ENCODE measurements at regions not wholly inside any gene's neighbourhood (a gene's known extent, or its start where the extent isn't known, plus 50 kb on each side); places are given as distances from the start of the nearest gene placed in this dataset.

DNA sequence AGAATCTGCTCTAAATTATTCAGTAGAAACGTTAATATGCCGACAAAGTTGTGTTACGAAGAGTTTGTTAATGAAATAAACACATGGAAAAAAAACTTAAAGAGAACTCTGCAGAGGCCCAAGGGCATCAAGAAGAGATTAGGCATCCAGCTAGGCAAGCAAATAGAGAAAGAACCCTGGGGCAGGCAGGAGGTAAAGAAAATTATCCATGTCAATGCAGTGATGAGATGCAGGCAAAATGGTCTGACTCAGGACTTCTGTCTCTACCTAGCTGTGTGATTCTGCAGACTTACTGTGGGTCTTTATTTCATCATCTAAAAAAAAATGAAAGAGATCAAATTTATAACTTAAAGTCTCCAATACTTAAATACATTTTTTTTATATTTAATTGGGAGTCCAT is 448.0 kb downstream of the HAO1 start:
- TF ChIP-seq, protein P1, sequence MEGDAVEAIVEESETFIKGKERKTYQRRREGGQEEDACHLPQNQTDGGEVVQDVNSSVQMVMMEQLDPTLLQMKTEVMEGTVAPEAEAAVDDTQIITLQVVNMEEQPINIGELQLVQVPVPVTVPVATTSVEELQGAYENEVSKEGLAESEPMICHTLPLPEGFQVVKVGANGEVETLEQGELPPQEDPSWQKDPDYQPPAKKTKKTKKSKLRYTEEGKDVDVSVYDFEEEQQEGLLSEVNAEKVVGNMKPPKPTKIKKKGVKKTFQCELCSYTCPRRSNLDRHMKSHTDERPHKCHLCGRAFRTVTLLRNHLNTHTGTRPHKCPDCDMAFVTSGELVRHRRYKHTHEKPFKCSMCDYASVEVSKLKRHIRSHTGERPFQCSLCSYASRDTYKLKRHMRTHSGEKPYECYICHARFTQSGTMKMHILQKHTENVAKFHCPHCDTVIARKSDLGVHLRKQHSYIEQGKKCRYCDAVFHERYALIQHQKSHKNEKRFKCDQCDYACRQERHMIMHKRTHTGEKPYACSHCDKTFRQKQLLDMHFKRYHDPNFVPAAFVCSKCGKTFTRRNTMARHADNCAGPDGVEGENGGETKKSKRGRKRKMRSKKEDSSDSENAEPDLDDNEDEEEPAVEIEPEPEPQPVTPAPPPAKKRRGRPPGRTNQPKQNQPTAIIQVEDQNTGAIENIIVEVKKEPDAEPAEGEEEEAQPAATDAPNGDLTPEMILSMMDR (IDR thresholded peaks at IDR 0.05; ENCODE audit: low read length) = no peak
- no peak for TF ChIP-seq EZH2phosphoT487 (IDR thresholded peaks at IDR 0.05; ENCODE audit: low read length)
